ENCODE measurements at regions not wholly inside any gene's neighbourhood (a gene's known extent, or its start where the extent isn't known, plus 50 kb on each side); places are given as distances from the start of the nearest gene placed in this dataset.
"Not testable (repeated sequence)": the region's sequence is repeated elsewhere in the genome, so short reads cannot be mapped to it uniquely, and the experiment has no call there.

GRCh38 chr17:37824534-37825485 lies 80.0 kb upstream of the HNF1B start:
- Mint-ChIP-seq H3K36me3 (ENCODE audit: low read depth) (no peaks in the 10 kb centered on the region), H3K4me3 (no peak overlapping the region), H3K9me3 (no peaks in the 10 kb centered on the region), H3K4me1 (ENCODE audit: low read depth) (peaks cover 65% of the 10 kb centered on the region), H3K27me3 (no peaks in the 10 kb centered on the region), H3K27ac (peak overlapping the region; percentile 81)
- intact Hi-C loops (cut with micrococcal nuclease) = no loop called here

GRCh38 chr17:37823996-37824395 lies 79.1 kb upstream of the HNF1B start:
- intact Hi-C loops (cut with micrococcal nuclease) = no loop called here
- H3K9me3 Mint-ChIP-seq = no peaks in the 10 kb centered on the region
- H3K27me3 Mint-ChIP-seq = no peaks in the 10 kb centered on the region
- H3K4me1 Mint-ChIP-seq (ENCODE audit: low read depth) = peaks cover 63% of the 10 kb centered on the region
- H3K4me3 Mint-ChIP-seq = no peak overlapping the region
- no peaks in the 10 kb centered on the region for H3K36me3 Mint-ChIP-seq (ENCODE audit: low read depth)
- peak overlapping the region; percentile 81 for H3K27ac Mint-ChIP-seq

GRCh38 chr17:37820995-37821713 lies 76.3 kb upstream of the HNF1B start:
- H3K4me3 Mint-ChIP-seq = no peak overlapping the region
- no peaks in the 10 kb centered on the region for H3K36me3 Mint-ChIP-seq (ENCODE audit: low read depth)
- no peaks in the 10 kb centered on the region for H3K27me3 Mint-ChIP-seq
- peaks cover 42% of the 10 kb centered on the region for H3K4me1 Mint-ChIP-seq (ENCODE audit: low read depth)
- no peaks in the 10 kb centered on the region for H3K9me3 Mint-ChIP-seq
- no peak overlapping the region for H3K27ac Mint-ChIP-seq
- intact Hi-C loops (cut with micrococcal nuclease) = no loop called here

- no peaks in the 10 kb centered on the region for H3K36me3 Mint-ChIP-seq (ENCODE audit: low read depth)
- no peaks in the 10 kb centered on the region for H3K27me3 Mint-ChIP-seq
- peaks cover 35% of the 10 kb centered on the region for H3K4me1 Mint-ChIP-seq (ENCODE audit: low read depth)
- intact Hi-C loops (cut with micrococcal nuclease) = no loop called here
- H3K9me3 Mint-ChIP-seq = no peaks in the 10 kb centered on the region
- no peak overlapping the region for H3K4me3 Mint-ChIP-seq
- peak overlapping the region; percentile 48 for H3K27ac Mint-ChIP-seq
These were observed 75.6 kb upstream of the HNF1B start for GRCh38 chr17:37820313-37820994.

GRCh38 chr17:37818689-37819088 lies 73.8 kb upstream of the HNF1B start:
- intact Hi-C loops (cut with micrococcal nuclease) = no loop called here
- Mint-ChIP-seq H3K4me3 (no peak overlapping the region), H3K4me1 (ENCODE audit: low read depth) (peaks cover 17% of the 10 kb centered on the region), H3K9me3 (no peaks in the 10 kb centered on the region), H3K27me3 (no peaks in the 10 kb centered on the region), H3K27ac (no peak overlapping the region), H3K36me3 (ENCODE audit: low read depth) (no peaks in the 10 kb centered on the region)

GRCh38 chr17:37816950-37817349 lies 72.1 kb upstream of the HNF1B start:
- Mint-ChIP-seq H3K27me3 (peaks cover 10% of the 10 kb centered on the region), H3K9me3 (no peaks in the 10 kb centered on the region), H3K27ac (no peak overlapping the region), H3K4me3 (no peak overlapping the region), H3K4me1 (ENCODE audit: low read depth) (peaks cover 22% of the 10 kb centered on the region), H3K36me3 (ENCODE audit: low read depth) (no peaks in the 10 kb centered on the region)
- intact Hi-C loops (cut with micrococcal nuclease) = no loop called here

- Mint-ChIP-seq H3K36me3 (ENCODE audit: low read depth) (no peaks in the 10 kb centered on the region), H3K27me3 (peaks cover 10% of the 10 kb centered on the region), H3K4me1 (ENCODE audit: low read depth) (peaks cover 17% of the 10 kb centered on the region), H3K4me3 (no peak overlapping the region), H3K9me3 (no peaks in the 10 kb centered on the region), H3K27ac (no peak overlapping the region)
- intact Hi-C loops (cut with micrococcal nuclease) = no loop called here
These were observed 70.7 kb upstream of the HNF1B start for GRCh38 chr17:37815536-37815935.

GRCh38 chr17:37813751-37814150 lies 68.9 kb upstream of the HNF1B start:
- Mint-ChIP-seq H3K27me3 (peaks cover 10% of the 10 kb centered on the region), H3K4me3 (no peak overlapping the region), H3K4me1 (ENCODE audit: low read depth) (peaks cover 12% of the 10 kb centered on the region), H3K27ac (no peak overlapping the region), H3K36me3 (ENCODE audit: low read depth) (no peaks in the 10 kb centered on the region), H3K9me3 (no peaks in the 10 kb centered on the region)
- intact Hi-C loops (cut with micrococcal nuclease) = no loop called here

GRCh38 chr17:37808846-37809245 lies 64.0 kb upstream of the HNF1B start:
- H3K27ac Mint-ChIP-seq; H3K4me1 Mint-ChIP-seq (ENCODE audit: low read depth); intact Hi-C loops (cut with micrococcal nuclease); H3K9me3 Mint-ChIP-seq; H3K4me3 Mint-ChIP-seq; H3K36me3 Mint-ChIP-seq (ENCODE audit: low read depth): not testable (repeated sequence)
- peaks cover 10% of the 10 kb centered on the region for H3K27me3 Mint-ChIP-seq

- H3K36me3 Mint-ChIP-seq (ENCODE audit: low read depth) = no peaks in the 10 kb centered on the region
- no peak overlapping the region for H3K4me3 Mint-ChIP-seq
- H3K4me1 Mint-ChIP-seq (ENCODE audit: low read depth) = peaks cover 16% of the 10 kb centered on the region
- intact Hi-C loops (cut with micrococcal nuclease) = no loop called here
- no peaks in the 10 kb centered on the region for H3K9me3 Mint-ChIP-seq
- H3K27ac Mint-ChIP-seq = no peak overlapping the region
- peaks cover 2% of the 10 kb centered on the region for H3K27me3 Mint-ChIP-seq
These were observed 58.0 kb upstream of the HNF1B start for GRCh38 chr17:37802712-37803416.

- no peaks in the 10 kb centered on the region for H3K9me3 Mint-ChIP-seq
- no peaks in the 10 kb centered on the region for H3K36me3 Mint-ChIP-seq (ENCODE audit: low read depth)
- peaks cover 2% of the 10 kb centered on the region for H3K27me3 Mint-ChIP-seq
- no peak overlapping the region for H3K4me3 Mint-ChIP-seq
- intact Hi-C loops (cut with micrococcal nuclease) = no loop called here
- peaks cover 16% of the 10 kb centered on the region for H3K4me1 Mint-ChIP-seq (ENCODE audit: low read depth)
- no peak overlapping the region for H3K27ac Mint-ChIP-seq
These were observed 57.3 kb upstream of the HNF1B start for GRCh38 chr17:37802061-37802595.

- Mint-ChIP-seq H3K4me1 (ENCODE audit: low read depth) (peaks cover 16% of the 10 kb centered on the region), H3K4me3 (no peak overlapping the region), H3K27me3 (peaks cover 6% of the 10 kb centered on the region), H3K27ac (no peak overlapping the region), H3K36me3 (ENCODE audit: low read depth) (no peaks in the 10 kb centered on the region), H3K9me3 (no peaks in the 10 kb centered on the region)
- intact Hi-C loops (cut with micrococcal nuclease) = no loop called here
These were observed 56.3 kb upstream of the HNF1B start for GRCh38 chr17:37801171-37801570.

GRCh38 chr17:37797206-37797605 lies 52.3 kb upstream of the HNF1B start:
- Mint-ChIP-seq H3K36me3 (ENCODE audit: low read depth) (no peaks in the 10 kb centered on the region), H3K4me3 (no peak overlapping the region), H3K27ac (no peak overlapping the region), H3K4me1 (ENCODE audit: low read depth) (peaks cover 4% of the 10 kb centered on the region), H3K9me3 (no peaks in the 10 kb centered on the region), H3K27me3 (peaks cover 6% of the 10 kb centered on the region)
- intact Hi-C loops (cut with micrococcal nuclease) = no loop called here

All from dendritic cell treated with granulocyte-macrophage colony-stimulating factor and Interleukin-4, amounts not matched to agents 40 ng/mL and 50 ng/mL, for 4 days (primary cell).